AG09309 (cell line): ENCODE measurements at regions not wholly inside any gene's neighbourhood (a gene's known extent, or its start where the extent isn't known, plus 50 kb on each side); places are given as distances from the start of the nearest gene placed in this dataset.

Source experiments
- DNase-seq: peaks from one replicate; pipeline ENCODE4 v3.0.0-alpha.2; 2010; ENCODE audit warnings: low read depth
- H3K4me3 ChIP-seq: 2 replicates; pipeline ENCODE4 v1.5.1; 2011; ENCODE audit warnings: mild to moderate bottlenecking, low read depth, low read length, moderate library complexity; ENCODE audit not compliant: control insufficient read depth
- CTCF ChIP-seq: IDR thresholded peaks from 2 replicates; pipeline ENCODE4 v1.5.1; 2011; ENCODE audit warnings: mild to moderate bottlenecking, low read depth, low read length, inconsistent platforms; ENCODE audit not compliant: insufficient read depth, control insufficient read depth; ENCODE audit errors: missing control alignments

GRCh38 chr20:63145156-63145555 lies 70.8 kb downstream of the YTHDF1 start:
- no peak for DNase-seq
- H3K4me3 ChIP-seq = no peak overlapping the region
- no peak for TF ChIP-seq CTCF

- no peak for TF ChIP-seq CTCF
- no peak for DNase-seq
- no peak overlapping the region for H3K4me3 ChIP-seq
Observed at GRCh38 chr20:63142933-63143332, 73.0 kb downstream of the YTHDF1 start.

GRCh38 chr20:63141531-63141930 lies 74.4 kb downstream of the YTHDF1 start:
- no peak overlapping the region for H3K4me3 ChIP-seq
- no peak for DNase-seq
- TF ChIP-seq CTCF = no peak

GRCh38 chr20:63140514-63141433 lies 75.2 kb downstream of the YTHDF1 start:
- TF ChIP-seq CTCF = no peak
- no peak for DNase-seq
- no peak overlapping the region for H3K4me3 ChIP-seq

- no peak for TF ChIP-seq CTCF
- no peak overlapping the region for H3K4me3 ChIP-seq
- DNase-seq = no peak
Observed at GRCh38 chr20:63139837-63140236, 76.1 kb downstream of the YTHDF1 start.

GRCh38 chr20:63139356-63139755 lies 76.6 kb downstream of the YTHDF1 start:
- no peak overlapping the region for H3K4me3 ChIP-seq
- TF ChIP-seq CTCF = no peak
- no peak for DNase-seq

- H3K4me3 ChIP-seq = no peak overlapping the region
- no peak for TF ChIP-seq CTCF
- no peak for DNase-seq
Observed at GRCh38 chr20:63138855-63139341, 77.0 kb downstream of the YTHDF1 start.
